HG03025 (cell line): ENCODE measurements at regions not wholly inside any gene's neighbourhood (a gene's known extent, or its start where the extent isn't known, plus 50 kb on each side); places are given as distances from the start of the nearest gene placed in this dataset.

Experiments
- ATAC-seq: cut with Tn5 transposase; IDR thresholded peaks from one replicate; pipeline ENCODE4 v1.9.1; 2021; ENCODE audit warnings: mild to moderate bottlenecking, moderate library complexity; ENCODE audit not compliant: unreplicated experiment, low FRiP score

GRCh38 chr2:19785867-19786266 is 115.9 kb downstream of the TTC32 start:
- no peak for ATAC-seq

GRCh38 chr2:19785447-19785846 is 116.3 kb downstream of the TTC32 start:
- no peak for ATAC-seq

GRCh38 chr2:19784456-19784855 is 117.3 kb downstream of the TTC32 start:
- ATAC-seq = no peak

GRCh38 chr2:19783935-19784334 is 117.8 kb downstream of the TTC32 start:
- no peak for ATAC-seq

GRCh38 chr2:19776941-19777514 is 124.8 kb downstream of the TTC32 start:
- no peak for ATAC-seq

- no peak for ATAC-seq
These were observed 125.9 kb downstream of the TTC32 start for GRCh38 chr2:19775838-19776237.

- ATAC-seq = no peak
These were observed 126.5 kb downstream of the TTC32 start for GRCh38 chr2:19775315-19775714.

GRCh38 chr2:19774805-19775176 is 127.0 kb downstream of the TTC32 start:
- ATAC-seq = no peak

GRCh38 chr2:19772981-19773380 is 128.8 kb downstream of the TTC32 start:
- ATAC-seq = no peak

- ATAC-seq = no peak
These were observed 132.3 kb downstream of the TTC32 start for GRCh38 chr2:19769513-19769912.

GRCh38 chr2:19767899-19768298 is 133.9 kb downstream of the TTC32 start:
- no peak for ATAC-seq

GRCh38 chr2:19764998-19765397 is 136.8 kb downstream of the TTC32 start:
- ATAC-seq = no peak

- ATAC-seq = no peak
These were observed 138.1 kb downstream of the TTC32 start for GRCh38 chr2:19763731-19764130.

GRCh38 chr2:19762959-19763605 is 138.7 kb downstream of the TTC32 start:
- ATAC-seq = no peak

GRCh38 chr2:19762142-19762541 is 139.6 kb downstream of the TTC32 start:
- no peak for ATAC-seq

- ATAC-seq = no peak
These were observed 141.9 kb downstream of the TTC32 start for GRCh38 chr2:19759880-19760279.

GRCh38 chr2:19758658-19759057 is 143.1 kb downstream of the TTC32 start:
- ATAC-seq = no peak

- ATAC-seq = no peak
These were observed 144.2 kb downstream of the TTC32 start for GRCh38 chr2:19757586-19757985.

GRCh38 chr2:19754907-19755306 is 146.9 kb downstream of the TTC32 start:
- ATAC-seq = no peak

- ATAC-seq = no peak
These were observed 148.0 kb downstream of the TTC32 start for GRCh38 chr2:19753818-19754217.

- no peak for ATAC-seq
These were observed 148.5 kb downstream of the TTC32 start for GRCh38 chr2:19753314-19753713.

- ATAC-seq = no peak
These were observed 149.3 kb downstream of the TTC32 start for GRCh38 chr2:19752500-19752899.

GRCh38 chr2:19751631-19752030 is 150.2 kb downstream of the TTC32 start:
- no peak for ATAC-seq
